ENCODE measurements at regions not wholly inside any gene's neighbourhood (a gene's known extent, or its start where the extent isn't known, plus 50 kb on each side); places are given as distances from the start of the nearest gene placed in this dataset.
"Not testable (repeated sequence)": the region's sequence is repeated elsewhere in the genome, so short reads cannot be mapped to it uniquely, and the experiment has no call there.

- DNase-seq (ENCODE audit: low read depth): no peak
Observed at GRCh38 chr9:129414377-129414992, 206.4 kb downstream of the C9orf50 start.

GRCh38 chr9:129413537-129414376 is 207.1 kb downstream of the C9orf50 start:
- peak; percentile 86 for DNase-seq (ENCODE audit: low read depth)

- DNase-seq (ENCODE audit: low read depth): no peak
Observed at GRCh38 chr9:129412814-129413536, 207.9 kb downstream of the C9orf50 start.

GRCh38 chr9:129412176-129412813 is 208.6 kb downstream of the C9orf50 start:
- DNase-seq (ENCODE audit: low read depth): not testable (repeated sequence)

- DNase-seq (ENCODE audit: low read depth): no peak
Observed at GRCh38 chr9:129411501-129412175, 209.3 kb downstream of the C9orf50 start.

DNA sequence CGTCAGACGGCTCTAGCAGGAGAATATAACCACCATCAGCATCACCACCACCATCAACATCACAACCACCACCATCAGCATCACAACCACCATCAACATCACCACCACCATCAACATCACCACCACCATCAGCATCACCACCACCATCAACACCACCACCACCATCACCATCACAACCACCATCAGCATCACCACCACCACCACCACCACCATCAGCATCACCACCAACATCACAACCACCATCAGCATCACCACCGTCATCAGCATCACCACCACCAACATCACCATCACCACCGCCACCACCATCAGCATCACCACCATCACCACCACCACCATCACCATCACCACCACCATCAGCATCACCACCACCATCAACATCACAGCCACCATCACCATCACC is 210.7 kb downstream of the C9orf50 start:
- no peak for DNase-seq (ENCODE audit: low read depth)

- DNase-seq (ENCODE audit: low read depth): no peak
Observed at GRCh38 chr9:129408535-129409215, 212.2 kb downstream of the C9orf50 start.

GRCh38 chr9:129407905-129408452 is 212.9 kb downstream of the C9orf50 start:
- DNase-seq (ENCODE audit: low read depth): no peak

- no peak for DNase-seq (ENCODE audit: low read depth)
Observed at GRCh38 chr9:129406278-129407225, 214.3 kb downstream of the C9orf50 start.

DNA sequence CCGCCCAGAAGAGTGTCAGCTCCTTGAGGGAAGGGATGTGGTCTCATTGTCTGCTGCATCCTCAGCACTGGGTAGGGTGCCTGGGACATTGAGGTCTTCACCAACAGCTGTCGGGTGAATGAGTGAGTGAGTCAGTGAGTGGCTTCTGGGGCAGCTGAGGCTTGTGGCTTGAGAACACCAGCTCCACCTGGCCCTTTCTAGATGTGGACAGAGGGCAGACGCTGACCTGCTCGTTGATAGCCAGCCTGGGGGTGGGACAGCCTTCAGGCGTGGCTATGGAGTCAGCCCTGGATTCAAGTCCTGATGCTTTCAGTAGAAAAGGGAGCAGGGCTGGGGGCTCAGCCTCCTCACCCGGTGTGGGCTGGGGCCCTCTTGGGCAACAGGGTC is 215.1 kb downstream of the C9orf50 start:
- no peak for DNase-seq (ENCODE audit: low read depth)

DNA sequence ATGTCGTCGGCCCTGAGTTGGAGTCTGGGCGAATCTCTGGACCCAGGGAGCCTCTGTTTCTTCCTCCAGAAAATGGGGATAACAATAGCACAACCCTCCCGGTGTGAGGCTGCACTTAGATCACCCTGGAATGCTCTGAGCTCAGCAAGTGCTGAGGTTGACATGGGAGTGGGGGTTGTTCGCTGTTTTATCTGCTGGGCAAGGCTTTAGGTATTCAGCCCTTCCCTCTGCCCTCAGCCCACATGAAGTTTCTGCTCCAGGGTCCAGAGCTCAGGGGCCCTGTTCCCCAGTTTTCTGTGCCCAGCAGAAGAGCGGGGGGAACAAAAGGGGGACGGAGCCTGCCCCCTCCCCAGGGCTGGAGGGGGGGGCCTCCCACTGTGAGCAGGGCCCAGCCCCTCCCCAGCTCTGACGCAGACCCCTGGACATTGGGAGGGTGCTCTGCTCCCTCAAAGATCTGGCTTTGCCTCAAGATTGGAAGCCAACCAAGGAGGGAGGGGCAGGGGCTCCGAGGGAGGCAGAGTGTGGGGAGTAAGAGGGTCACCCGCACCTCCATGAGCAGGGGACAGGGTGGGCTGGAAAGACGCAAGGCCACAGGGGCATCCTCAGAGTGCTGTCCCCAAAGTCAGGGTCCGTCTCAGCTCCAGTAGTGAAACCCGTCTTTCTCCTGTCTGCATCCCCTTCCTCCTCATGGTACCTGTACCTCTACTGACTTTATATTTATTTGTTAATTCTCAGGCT is 215.6 kb downstream of the C9orf50 start:
- DNase-seq (ENCODE audit: low read depth): no peak

DNA sequence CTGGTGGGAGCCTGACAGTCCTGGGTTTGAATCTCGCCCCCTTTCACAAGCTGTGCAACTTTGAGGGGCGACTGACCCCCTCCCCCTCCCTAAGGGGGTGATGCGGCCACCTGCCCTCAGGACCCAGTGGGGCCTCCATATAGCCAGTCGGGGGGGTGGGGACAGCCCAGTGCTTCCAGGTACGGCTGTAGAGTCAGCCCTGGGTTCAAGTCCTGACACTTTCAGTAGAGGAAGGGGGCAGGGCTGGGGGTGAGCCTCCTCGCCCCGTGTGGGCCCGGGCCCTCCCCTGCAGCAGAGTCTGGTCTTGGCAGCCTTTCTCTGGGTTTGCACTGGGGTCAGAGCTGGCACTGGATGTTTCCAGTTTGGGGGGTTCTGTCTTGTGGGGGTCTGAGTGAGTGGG is 216.3 kb downstream of the C9orf50 start:
- no peak for DNase-seq (ENCODE audit: low read depth)

- DNase-seq (ENCODE audit: low read depth): no peak
Observed at GRCh38 chr9:129403779-129404620, 216.9 kb downstream of the C9orf50 start.

DNA sequence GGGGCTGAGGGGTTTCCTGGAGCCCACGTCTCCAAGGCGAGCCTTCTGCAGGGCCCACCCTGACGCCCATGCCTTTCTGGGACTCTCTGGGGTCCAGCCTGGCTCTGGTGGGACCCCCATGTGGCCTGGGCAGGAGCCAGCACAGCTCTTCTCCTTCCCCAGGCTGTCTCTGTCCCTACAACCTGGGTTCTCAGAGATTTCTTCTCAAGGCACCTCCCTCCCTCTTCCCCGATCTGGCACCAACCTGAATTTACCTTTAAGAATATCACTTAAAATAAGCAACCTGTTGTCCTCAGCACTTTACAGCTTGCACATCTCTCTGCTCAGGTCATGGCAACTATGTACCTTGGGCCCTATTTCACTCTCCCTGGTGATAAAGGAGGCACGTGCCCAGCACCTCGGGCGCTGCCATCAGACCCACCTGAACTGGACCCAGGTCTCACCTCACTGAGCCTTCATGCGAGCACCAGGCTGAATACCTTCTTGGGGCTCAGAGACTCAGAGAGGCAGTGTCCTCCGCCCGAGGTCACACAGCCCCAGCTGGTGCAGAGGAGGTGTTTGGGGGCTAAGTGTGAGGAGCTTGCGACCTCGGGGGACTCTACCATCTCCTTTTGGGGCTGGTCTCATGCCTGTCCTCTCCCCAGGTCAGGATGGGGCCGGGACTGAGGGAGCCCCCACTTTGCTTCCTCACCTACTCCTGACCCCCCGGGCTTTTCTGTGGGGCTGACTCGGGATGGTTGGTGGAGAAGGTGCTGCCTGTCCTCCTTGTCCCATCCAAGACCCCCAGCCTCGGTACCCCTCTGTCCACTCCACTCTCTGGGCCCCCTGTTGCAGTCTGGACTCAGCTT is 217.7 kb downstream of the C9orf50 start:
- DNase-seq (ENCODE audit: low read depth): no peak

- no peak for DNase-seq (ENCODE audit: low read depth)
Observed at GRCh38 chr9:129402371-129402739, 218.5 kb downstream of the C9orf50 start.

DNA sequence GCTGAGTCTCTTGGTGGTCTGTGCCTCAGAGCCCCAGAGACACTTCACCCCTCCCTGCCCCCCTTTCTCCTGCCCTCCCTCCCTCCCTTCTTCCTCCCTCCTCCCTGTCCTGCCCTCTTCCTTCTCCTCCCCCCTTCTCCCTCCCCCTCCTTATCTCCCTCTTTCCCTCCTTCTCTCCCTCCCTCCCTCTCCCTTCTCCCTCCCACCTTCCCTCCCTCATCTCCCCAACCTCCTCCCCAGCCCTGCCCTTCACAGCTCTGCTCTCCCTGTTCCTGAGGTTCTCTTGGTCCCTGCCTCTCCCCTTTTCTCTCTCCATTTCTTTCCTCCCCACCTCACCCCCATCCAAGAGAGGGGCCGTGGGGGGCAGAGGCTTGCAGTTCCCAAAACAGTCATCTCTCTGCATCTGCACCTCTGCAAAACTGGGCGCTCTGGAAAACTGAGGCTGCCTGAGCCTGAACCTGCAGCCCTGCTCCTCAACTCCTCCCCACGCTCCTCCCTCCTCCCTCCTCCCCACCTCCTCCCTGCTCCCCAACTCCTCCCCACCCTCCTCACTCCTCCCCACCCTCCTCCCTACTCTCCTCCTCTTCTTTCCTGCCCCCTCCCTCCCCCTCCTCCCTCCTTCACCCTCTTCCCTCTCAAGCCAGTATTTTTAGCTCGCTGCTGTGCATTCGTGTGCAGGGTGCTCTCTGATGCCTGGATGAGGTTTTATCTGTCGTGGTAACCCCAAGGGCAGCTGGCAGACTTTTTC is 219.1 kb downstream of the C9orf50 start:
- no peak for DNase-seq (ENCODE audit: low read depth)
